Brain microvascular endothelial cell (primary cell): ENCODE measurements at regions not wholly inside any gene's neighbourhood (a gene's known extent, or its start where the extent isn't known, plus 50 kb on each side); places are given as distances from the start of the nearest gene placed in this dataset.

Experiments
- DNase-seq: peaks from one replicate; pipeline ENCODE4 v3.0.0-alpha.2; 2020
- H3K27ac ChIP-seq: fragments of 250-450 bp; sonication (Bioruptor Pico); 2 replicates; pipeline ENCODE4 v1.5.1; 2020; ENCODE audit warnings: mild to moderate bottlenecking, moderate library complexity
- H3K27me3 ChIP-seq: fragments of 250-450 bp; sonication (Bioruptor Pico); replicated peaks from 2 replicates; pipeline ENCODE4 v1.5.1; 2020; ENCODE audit warnings: mild to moderate bottlenecking
- H3K36me3 ChIP-seq: fragments of 250-450 bp; sonication (Bioruptor Pico); replicated peaks from 2 replicates; pipeline ENCODE4 v1.5.1; 2020; ENCODE audit warnings: mild to moderate bottlenecking
- H3K4me3 ChIP-seq: 2 replicates; pipeline ENCODE4 v1.5.1; 2011; ENCODE audit warnings: low read depth, mild to moderate bottlenecking, control low read depth, low read length, moderate library complexity
- in situ Hi-C: cut with HindIII; loops from 2 replicates; pipeline ENCODE4 v1.10.0; 2017; ENCODE audit warnings: low sequenced_read_pairs, low pct_ligation_motif_present
- TF ChIP-seq, protein P1 (sequence below): IDR thresholded peaks from 2 replicates; pipeline ENCODE4 v1.5.1; 2011; ENCODE audit warnings: low read depth, mild to moderate bottlenecking, moderate library complexity, low read length, control low read depth, inconsistent platforms; ENCODE audit errors: missing control alignments

GRCh38 chr2:155852156-155852555 is 480.4 kb downstream of the NR4A2 start:
- in situ Hi-C loops = no loop called here
- TF ChIP-seq, protein P1, sequence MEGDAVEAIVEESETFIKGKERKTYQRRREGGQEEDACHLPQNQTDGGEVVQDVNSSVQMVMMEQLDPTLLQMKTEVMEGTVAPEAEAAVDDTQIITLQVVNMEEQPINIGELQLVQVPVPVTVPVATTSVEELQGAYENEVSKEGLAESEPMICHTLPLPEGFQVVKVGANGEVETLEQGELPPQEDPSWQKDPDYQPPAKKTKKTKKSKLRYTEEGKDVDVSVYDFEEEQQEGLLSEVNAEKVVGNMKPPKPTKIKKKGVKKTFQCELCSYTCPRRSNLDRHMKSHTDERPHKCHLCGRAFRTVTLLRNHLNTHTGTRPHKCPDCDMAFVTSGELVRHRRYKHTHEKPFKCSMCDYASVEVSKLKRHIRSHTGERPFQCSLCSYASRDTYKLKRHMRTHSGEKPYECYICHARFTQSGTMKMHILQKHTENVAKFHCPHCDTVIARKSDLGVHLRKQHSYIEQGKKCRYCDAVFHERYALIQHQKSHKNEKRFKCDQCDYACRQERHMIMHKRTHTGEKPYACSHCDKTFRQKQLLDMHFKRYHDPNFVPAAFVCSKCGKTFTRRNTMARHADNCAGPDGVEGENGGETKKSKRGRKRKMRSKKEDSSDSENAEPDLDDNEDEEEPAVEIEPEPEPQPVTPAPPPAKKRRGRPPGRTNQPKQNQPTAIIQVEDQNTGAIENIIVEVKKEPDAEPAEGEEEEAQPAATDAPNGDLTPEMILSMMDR = no peak

DNA sequence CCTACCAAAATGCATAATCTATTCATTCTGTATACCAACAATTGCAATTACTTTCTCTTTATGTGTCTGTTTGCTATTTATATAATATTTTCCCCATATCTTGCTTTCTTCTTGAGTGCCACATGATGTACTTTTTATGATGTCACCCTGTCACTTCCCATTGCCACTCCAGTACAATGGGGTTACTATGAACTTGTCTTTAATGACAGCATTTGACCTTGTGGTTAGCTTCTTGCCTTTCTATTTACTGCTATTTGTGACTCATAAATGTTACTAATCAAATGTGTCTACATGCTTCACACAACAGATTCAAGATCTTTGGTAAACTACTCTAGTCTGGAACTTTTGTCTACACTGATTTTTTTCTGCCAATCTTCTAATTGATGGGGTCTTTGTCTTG is 486.3 kb downstream of the NR4A2 start:
- H3K4me3 ChIP-seq = no peak overlapping the region
- no peaks in the 10 kb centered on the region for H3K36me3 ChIP-seq
- H3K27me3 ChIP-seq = no peaks in the 10 kb centered on the region
- in situ Hi-C loops = no loop called here
- no peak overlapping the region for H3K27ac ChIP-seq
- TF ChIP-seq, protein P1 = no peak
- no peak for DNase-seq

More at GRCh38 chr2:155852156-155852555, 480.4 kb downstream of the NR4A2 start:
- DNase-seq = no peak
- Histone ChIP-seq H3K36me3 (no peaks in the 10 kb centered on the region), H3K27ac (no peak overlapping the region), H3K27me3 (no peaks in the 10 kb centered on the region), H3K4me3 (no peak overlapping the region)

DNA sequence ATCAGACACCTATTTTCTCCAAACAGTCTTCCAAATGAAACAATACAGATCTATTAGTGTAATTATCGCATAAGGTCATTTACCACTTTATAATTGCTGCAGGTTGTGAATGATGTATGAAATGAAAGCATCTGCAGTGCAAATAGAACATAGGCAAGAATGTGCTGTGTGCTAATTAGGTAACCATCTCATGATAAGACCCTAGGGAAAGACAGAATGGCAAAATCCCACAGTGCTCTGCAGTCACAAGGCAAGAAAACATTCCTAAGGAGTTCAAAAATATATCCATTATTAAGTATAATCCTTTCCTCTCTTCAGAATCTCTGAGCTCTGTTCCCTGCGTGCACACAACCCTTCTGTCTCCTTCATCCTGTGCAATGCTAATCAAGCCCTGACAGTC is 488.1 kb downstream of the NR4A2 start:
- Histone ChIP-seq H3K27me3 (no peaks in the 10 kb centered on the region), H3K36me3 (no peaks in the 10 kb centered on the region), H3K4me3 (no peak overlapping the region), H3K27ac (no peak overlapping the region)
- no peak for DNase-seq
- in situ Hi-C loops = no loop called here
- TF ChIP-seq, protein P1 = no peak

GRCh38 chr2:155842103-155842502 is 490.4 kb downstream of the NR4A2 start:
- peak; percentile 72 for DNase-seq
- in situ Hi-C loops = no loop called here
- peak overlapping the region; percentile 76 for H3K27ac ChIP-seq
- H3K27me3 ChIP-seq = no peaks in the 10 kb centered on the region
- H3K36me3 ChIP-seq = no peaks in the 10 kb centered on the region
- no peak overlapping the region for H3K4me3 ChIP-seq
- TF ChIP-seq, protein P1 = no peak

- TF ChIP-seq, protein P1 = no peak
- Histone ChIP-seq H3K36me3 (no peaks in the 10 kb centered on the region), H3K4me3 (no peak overlapping the region), H3K27ac (peak overlapping the region; percentile 76), H3K27me3 (no peaks in the 10 kb centered on the region)
- in situ Hi-C loops = no loop called here
- no peak for DNase-seq
These were observed 491.1 kb downstream of the NR4A2 start for GRCh38 chr2:155841442-155841841.

DNA sequence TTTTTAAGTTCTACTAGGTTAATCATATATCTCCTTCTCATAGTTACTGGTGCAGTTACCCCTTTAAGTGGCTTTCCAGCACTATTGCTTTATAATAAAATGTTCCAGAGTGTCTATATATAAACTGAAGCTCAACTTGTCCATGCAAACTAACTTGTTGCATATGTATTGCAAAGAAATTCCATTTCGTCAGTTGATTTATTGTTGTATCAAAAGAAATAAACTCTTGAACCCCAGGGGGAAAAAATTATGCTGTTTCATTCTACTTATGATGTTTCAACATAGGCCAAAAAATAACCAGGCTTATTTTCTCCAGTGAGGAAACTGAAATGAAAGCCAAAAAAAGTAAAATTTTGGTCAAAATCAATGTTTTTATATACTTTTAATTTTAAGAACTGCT is 491.9 kb downstream of the NR4A2 start:
- H3K27ac ChIP-seq = no peak overlapping the region
- no peak for DNase-seq
- TF ChIP-seq, protein P1 = no peak
- no peaks in the 10 kb centered on the region for H3K27me3 ChIP-seq
- H3K4me3 ChIP-seq = no peak overlapping the region
- in situ Hi-C loops = no loop called here
- H3K36me3 ChIP-seq = no peaks in the 10 kb centered on the region
